Fibroblast of peridontal ligament (primary cell): ENCODE measurements at regions not wholly inside any gene's neighbourhood (a gene's known extent, or its start where the extent isn't known, plus 50 kb on each side); places are given as distances from the start of the nearest gene placed in this dataset.

Experiments
- DNase-seq: peaks from one replicate; pipeline ENCODE4 v3.0.0-alpha.2; 2010; ENCODE audit errors: extremely low read depth

- no peak for DNase-seq
Measured at GRCh38 chr7:26036092-26036491, 115.9 kb upstream of the NFE2L3 start.

GRCh38 chr7:26038201-26038990 is 113.6 kb upstream of the NFE2L3 start:
- no peak for DNase-seq

GRCh38 chr7:26040085-26040484 is 111.9 kb upstream of the NFE2L3 start:
- DNase-seq, result no peak

- no peak for DNase-seq
Measured at GRCh38 chr7:26042237-26042636, 109.8 kb upstream of the NFE2L3 start.

- DNase-seq, result no peak
Measured at GRCh38 chr7:26043801-26044200, 108.2 kb upstream of the NFE2L3 start.

- no peak for DNase-seq
Measured at GRCh38 chr7:26044320-26044719, 107.7 kb upstream of the NFE2L3 start.

- DNase-seq, result no peak
Measured at GRCh38 chr7:26046150-26046549, 105.8 kb upstream of the NFE2L3 start.

- DNase-seq, result no peak
Measured at GRCh38 chr7:26046878-26047277, 105.1 kb upstream of the NFE2L3 start.

- no peak for DNase-seq
Measured at GRCh38 chr7:26048663-26049062, 103.3 kb upstream of the NFE2L3 start.

GRCh38 chr7:26049081-26049480 is 102.9 kb upstream of the NFE2L3 start:
- DNase-seq, result no peak

GRCh38 chr7:26051021-26051420 is 101.0 kb upstream of the NFE2L3 start:
- no peak for DNase-seq

GRCh38 chr7:26052706-26053105 is 99.3 kb upstream of the NFE2L3 start:
- DNase-seq, result no peak

- DNase-seq, result no peak
Measured at GRCh38 chr7:26054386-26054785, 97.6 kb upstream of the NFE2L3 start.

GRCh38 chr7:26055241-26055640 is 96.8 kb upstream of the NFE2L3 start:
- DNase-seq, result no peak

- DNase-seq, result no peak
Measured at GRCh38 chr7:26060733-26061677, 91.0 kb upstream of the NFE2L3 start.

- DNase-seq, result peak; percentile 10
Measured at GRCh38 chr7:26061678-26062603, 90.1 kb upstream of the NFE2L3 start.

GRCh38 chr7:26065652-26066051 is 86.3 kb upstream of the NFE2L3 start:
- no peak for DNase-seq

- no peak for DNase-seq
Measured at GRCh38 chr7:26066736-26067135, 85.3 kb upstream of the NFE2L3 start.

- DNase-seq, result no peak
Measured at GRCh38 chr7:26070290-26070689, 81.7 kb upstream of the NFE2L3 start.

GRCh38 chr7:26071622-26072456 is 80.2 kb upstream of the NFE2L3 start:
- DNase-seq, result no peak

- no peak for DNase-seq
Measured at GRCh38 chr7:26073041-26073440, 79.0 kb upstream of the NFE2L3 start.
